Osteoblast (primary cell): ENCODE measurements at regions not wholly inside any gene's neighbourhood (a gene's known extent, or its start where the extent isn't known, plus 50 kb on each side); places are given as distances from the start of the nearest gene placed in this dataset.

Experiments used
- DNase-seq: peaks from one replicate; pipeline ENCODE4 v3.0.0; 2011; ENCODE audit warnings: low spot score, mixed read lengths; ENCODE audit not compliant: insufficient read length; ENCODE audit errors: missing footprints
- H2AFZ ChIP-seq: 2 replicates; pipeline ENCODE4 v1.6.0; 2011; ENCODE audit warnings: mild to moderate bottlenecking, low read length
- H3K27ac ChIP-seq: 2 replicates; pipeline ENCODE4 v1.5.1; 2011; ENCODE audit warnings: mild to moderate bottlenecking, low read depth, low read length, moderate library complexity
- H3K27me3 ChIP-seq: 2 replicates; pipeline ENCODE4 v1.6.0; 2012; ENCODE audit warnings: mild to moderate bottlenecking, control low read depth, inconsistent platforms, low read length, moderate library complexity; ENCODE audit not compliant: insufficient read depth
- H3K36me3 ChIP-seq: 2 replicates; pipeline ENCODE4 v1.5.1; 2011; ENCODE audit warnings: mild to moderate bottlenecking, low read length, control low read depth, moderate library complexity; ENCODE audit not compliant: insufficient read depth
- H3K4me1 ChIP-seq: 2 replicates; pipeline ENCODE4 v1.5.1; 2011; ENCODE audit warnings: mild to moderate bottlenecking, low read length, control low read depth, moderate library complexity; ENCODE audit not compliant: insufficient read depth
- H3K4me2 ChIP-seq: 2 replicates; pipeline ENCODE4 v1.6.0; 2011; ENCODE audit warnings: mild to moderate bottlenecking, low read length; ENCODE audit not compliant: insufficient read depth
- H3K4me3 ChIP-seq: fragments of 200-600 bp; sonication (generic); 3 replicates; pipeline ENCODE4 v1.5.1; 2012; ENCODE audit warnings: mild to moderate bottlenecking, low read length, inconsistent platforms; ENCODE audit not compliant: insufficient read depth
- H3K79me2 ChIP-seq: 2 replicates; pipeline ENCODE4 v1.6.0; 2012; ENCODE audit warnings: mild to moderate bottlenecking, low read length, control low read depth, inconsistent platforms; ENCODE audit not compliant: insufficient read depth
- H3K9me3 ChIP-seq: 2 replicates; pipeline ENCODE4 v1.5.1; 2011; ENCODE audit warnings: low read depth, low read length, control low read depth
- H4K20me1 ChIP-seq: 2 replicates; pipeline ENCODE4 v1.6.0; 2012; ENCODE audit warnings: mild to moderate bottlenecking, low read length, control low read depth; ENCODE audit not compliant: insufficient read depth
- TF ChIP-seq, protein P1 (sequence below): IDR thresholded peaks from 2 replicates; pipeline ENCODE4 v1.5.1; 2011; ENCODE audit warnings: mild to moderate bottlenecking, low read depth, low read length, moderate library complexity; ENCODE audit errors: extremely low read depth

DNA sequence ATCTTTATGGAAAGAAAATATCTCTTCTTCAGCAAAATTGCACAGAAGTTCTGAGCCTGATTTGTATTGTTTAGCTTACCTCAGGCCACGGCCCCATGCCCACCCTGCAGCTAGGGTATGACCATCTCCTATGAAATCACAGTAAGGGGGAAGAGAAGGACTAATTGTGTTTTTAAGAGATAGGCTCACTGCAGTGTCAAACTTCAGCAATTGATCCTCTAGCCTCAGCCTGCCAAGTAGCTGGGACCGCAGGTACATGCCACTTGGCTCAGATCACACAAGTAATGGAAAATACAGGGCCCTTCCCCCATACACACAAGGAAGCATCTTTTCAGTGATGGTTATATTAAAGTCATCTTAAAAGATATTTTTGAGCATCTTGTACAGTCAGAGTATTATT is 60.0 kb downstream of the DMAC1 start:
- H3K4me3 ChIP-seq: no peak overlapping the region
- H3K79me2 ChIP-seq: no peaks in the 10 kb centered on the region
- H3K4me2 ChIP-seq: no peak overlapping the region
- H3K36me3 ChIP-seq: no peaks in the 10 kb centered on the region
- H4K20me1 ChIP-seq: no peaks in the 10 kb centered on the region
- TF ChIP-seq, protein P1, sequence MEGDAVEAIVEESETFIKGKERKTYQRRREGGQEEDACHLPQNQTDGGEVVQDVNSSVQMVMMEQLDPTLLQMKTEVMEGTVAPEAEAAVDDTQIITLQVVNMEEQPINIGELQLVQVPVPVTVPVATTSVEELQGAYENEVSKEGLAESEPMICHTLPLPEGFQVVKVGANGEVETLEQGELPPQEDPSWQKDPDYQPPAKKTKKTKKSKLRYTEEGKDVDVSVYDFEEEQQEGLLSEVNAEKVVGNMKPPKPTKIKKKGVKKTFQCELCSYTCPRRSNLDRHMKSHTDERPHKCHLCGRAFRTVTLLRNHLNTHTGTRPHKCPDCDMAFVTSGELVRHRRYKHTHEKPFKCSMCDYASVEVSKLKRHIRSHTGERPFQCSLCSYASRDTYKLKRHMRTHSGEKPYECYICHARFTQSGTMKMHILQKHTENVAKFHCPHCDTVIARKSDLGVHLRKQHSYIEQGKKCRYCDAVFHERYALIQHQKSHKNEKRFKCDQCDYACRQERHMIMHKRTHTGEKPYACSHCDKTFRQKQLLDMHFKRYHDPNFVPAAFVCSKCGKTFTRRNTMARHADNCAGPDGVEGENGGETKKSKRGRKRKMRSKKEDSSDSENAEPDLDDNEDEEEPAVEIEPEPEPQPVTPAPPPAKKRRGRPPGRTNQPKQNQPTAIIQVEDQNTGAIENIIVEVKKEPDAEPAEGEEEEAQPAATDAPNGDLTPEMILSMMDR: no peak
- no peak for DNase-seq
- no peak overlapping the region for H2AFZ ChIP-seq
- H3K9me3 ChIP-seq: no peaks in the 10 kb centered on the region
- H3K27ac ChIP-seq: no peak overlapping the region
- H3K4me1 ChIP-seq: no peaks in the 10 kb centered on the region
- no peaks in the 10 kb centered on the region for H3K27me3 ChIP-seq

DNA sequence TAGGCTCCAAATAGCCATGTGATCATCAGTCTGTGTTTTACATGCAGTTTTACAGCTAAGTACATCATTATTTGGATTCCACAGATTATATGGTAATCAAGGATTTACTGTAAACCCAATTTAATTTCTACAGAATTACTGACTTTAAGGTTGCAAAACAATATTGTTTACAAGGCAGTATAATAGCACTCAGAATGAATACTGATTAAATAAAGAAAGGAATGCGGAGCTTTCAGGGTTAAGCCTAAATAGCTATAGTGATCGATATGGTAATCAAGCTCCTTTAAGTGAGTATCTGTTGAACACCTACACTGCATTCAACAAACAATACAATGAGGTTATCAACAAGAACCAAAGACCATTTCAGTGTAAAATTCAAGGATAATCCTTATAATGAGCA is 64.3 kb downstream of the DMAC1 start:
- no peaks in the 10 kb centered on the region for H3K9me3 ChIP-seq
- H3K27me3 ChIP-seq: no peaks in the 10 kb centered on the region
- H3K27ac ChIP-seq: no peak overlapping the region
- no peak overlapping the region for H3K4me3 ChIP-seq
- TF ChIP-seq, protein P1: no peak
- no peaks in the 10 kb centered on the region for H4K20me1 ChIP-seq
- H3K36me3 ChIP-seq: no peaks in the 10 kb centered on the region
- no peak for DNase-seq
- H3K4me2 ChIP-seq: no peak overlapping the region
- H2AFZ ChIP-seq: no peak overlapping the region
- no peaks in the 10 kb centered on the region for H3K4me1 ChIP-seq
- H3K79me2 ChIP-seq: no peaks in the 10 kb centered on the region

DNA sequence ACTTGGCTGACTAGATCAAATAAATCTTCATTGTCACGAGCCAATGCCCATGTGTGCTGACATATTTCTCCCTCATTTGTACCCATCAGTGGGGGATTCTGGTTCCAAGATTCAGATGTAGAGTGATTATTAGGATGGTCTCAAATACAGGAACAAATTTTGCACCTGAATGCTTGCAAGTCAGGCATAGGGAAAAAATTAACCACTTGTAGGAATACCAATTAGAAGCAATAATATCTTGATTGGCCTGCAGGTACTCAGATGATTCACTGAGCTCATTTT is 69.5 kb downstream of the DMAC1 start:
- Histone ChIP-seq H2AFZ (no peak overlapping the region), H3K9me3 (no peaks in the 10 kb centered on the region), H4K20me1 (no peaks in the 10 kb centered on the region), H3K4me2 (no peak overlapping the region), H3K36me3 (no peaks in the 10 kb centered on the region), H3K79me2 (no peaks in the 10 kb centered on the region), H3K27me3 (no peaks in the 10 kb centered on the region), H3K27ac (no peak overlapping the region), H3K4me3 (no peak overlapping the region), H3K4me1 (no peaks in the 10 kb centered on the region)
- DNase-seq: no peak
- TF ChIP-seq, protein P1: no peak

DNA sequence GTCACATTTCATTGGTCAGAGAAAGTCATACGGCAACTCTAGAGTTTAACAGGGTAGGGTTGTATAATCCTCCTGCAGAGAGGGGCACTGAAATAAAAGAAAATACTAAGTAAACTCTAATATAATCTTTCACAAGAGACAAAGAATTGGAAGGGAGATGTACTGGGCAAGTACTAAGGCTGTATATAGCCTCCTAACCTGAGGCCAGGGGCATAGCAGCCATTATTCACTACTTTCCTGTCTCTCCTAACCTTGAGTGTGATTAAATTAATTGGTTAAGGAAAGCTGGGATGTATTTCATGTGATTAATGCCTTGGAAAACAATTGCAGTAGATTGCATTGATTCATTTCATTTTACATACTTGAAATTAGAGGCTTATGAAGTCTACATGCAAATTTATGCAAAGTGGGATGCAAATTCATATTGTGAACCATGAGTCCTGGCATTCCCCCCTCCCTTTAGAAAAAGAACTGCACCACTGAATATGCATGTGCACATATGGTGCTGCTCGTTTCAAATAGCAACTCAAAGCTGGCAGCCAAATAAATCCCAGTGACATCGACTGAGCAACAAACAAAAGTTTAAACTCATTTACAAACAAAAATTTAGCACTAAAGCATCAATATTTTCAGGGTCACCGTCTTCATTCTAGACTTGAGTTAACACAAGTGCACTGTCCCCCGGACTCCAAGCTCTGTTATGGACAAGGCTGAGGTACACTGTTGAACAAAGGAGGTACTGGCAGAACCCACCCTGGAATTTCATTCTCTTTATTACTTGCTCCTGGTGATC is 70.0 kb downstream of the DMAC1 start:
- DNase-seq: no peak
- H3K4me3 ChIP-seq: no peak overlapping the region
- H3K4me2 ChIP-seq: no peak overlapping the region
- H2AFZ ChIP-seq: no peak overlapping the region
- H3K4me1 ChIP-seq: no peaks in the 10 kb centered on the region
- no peaks in the 10 kb centered on the region for H3K36me3 ChIP-seq
- no peak overlapping the region for H3K27ac ChIP-seq
- no peaks in the 10 kb centered on the region for H4K20me1 ChIP-seq
- H3K9me3 ChIP-seq: no peaks in the 10 kb centered on the region
- no peaks in the 10 kb centered on the region for H3K79me2 ChIP-seq
- TF ChIP-seq, protein P1: no peak
- H3K27me3 ChIP-seq: no peaks in the 10 kb centered on the region
